ENCODE measurements at regions not wholly inside any gene's neighbourhood (a gene's known extent, or its start where the extent isn't known, plus 50 kb on each side); places are given as distances from the start of the nearest gene placed in this dataset.

DNA sequence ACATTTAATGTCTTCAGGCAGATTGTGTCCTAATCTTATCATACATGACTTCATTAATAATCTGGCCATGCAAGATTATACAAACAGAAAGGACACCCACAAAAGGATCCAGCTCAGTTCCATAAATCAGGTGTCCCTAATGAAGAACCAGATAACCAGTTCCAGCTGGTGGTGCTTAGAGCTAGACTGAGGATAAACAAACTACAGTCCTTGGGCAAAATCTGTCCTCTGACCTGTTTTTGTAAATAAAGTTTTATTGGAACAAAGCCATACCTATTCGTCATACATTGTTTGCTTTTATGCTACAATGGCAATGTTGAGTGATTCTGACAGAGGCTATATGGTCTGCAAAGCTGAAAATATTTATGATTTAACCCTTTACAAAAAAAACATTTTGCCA, 199.5 kb downstream of the MID1IP1 start:
- Mint-ChIP-seq H3K4me3 (ENCODE audit: low read depth) (no peak overlapping the region), H3K36me3 (ENCODE audit: insufficient read depth) (no peaks in the 10 kb centered on the region), H3K9me3 (ENCODE audit: low read depth) (peaks cover 18% of the 10 kb centered on the region), H3K4me1 (ENCODE audit: low read depth) (peaks cover 1% of the 10 kb centered on the region), H3K27ac (no peak overlapping the region), H3K27me3 (no peaks in the 10 kb centered on the region)
- no peak for DNase-seq (ENCODE audit: low spot score, unreplicated experiment)
- TF ChIP-seq, protein P1, sequence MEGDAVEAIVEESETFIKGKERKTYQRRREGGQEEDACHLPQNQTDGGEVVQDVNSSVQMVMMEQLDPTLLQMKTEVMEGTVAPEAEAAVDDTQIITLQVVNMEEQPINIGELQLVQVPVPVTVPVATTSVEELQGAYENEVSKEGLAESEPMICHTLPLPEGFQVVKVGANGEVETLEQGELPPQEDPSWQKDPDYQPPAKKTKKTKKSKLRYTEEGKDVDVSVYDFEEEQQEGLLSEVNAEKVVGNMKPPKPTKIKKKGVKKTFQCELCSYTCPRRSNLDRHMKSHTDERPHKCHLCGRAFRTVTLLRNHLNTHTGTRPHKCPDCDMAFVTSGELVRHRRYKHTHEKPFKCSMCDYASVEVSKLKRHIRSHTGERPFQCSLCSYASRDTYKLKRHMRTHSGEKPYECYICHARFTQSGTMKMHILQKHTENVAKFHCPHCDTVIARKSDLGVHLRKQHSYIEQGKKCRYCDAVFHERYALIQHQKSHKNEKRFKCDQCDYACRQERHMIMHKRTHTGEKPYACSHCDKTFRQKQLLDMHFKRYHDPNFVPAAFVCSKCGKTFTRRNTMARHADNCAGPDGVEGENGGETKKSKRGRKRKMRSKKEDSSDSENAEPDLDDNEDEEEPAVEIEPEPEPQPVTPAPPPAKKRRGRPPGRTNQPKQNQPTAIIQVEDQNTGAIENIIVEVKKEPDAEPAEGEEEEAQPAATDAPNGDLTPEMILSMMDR (IDR thresholded peaks at IDR 0.05; ENCODE audit: unreplicated experiment), result no peak

DNA sequence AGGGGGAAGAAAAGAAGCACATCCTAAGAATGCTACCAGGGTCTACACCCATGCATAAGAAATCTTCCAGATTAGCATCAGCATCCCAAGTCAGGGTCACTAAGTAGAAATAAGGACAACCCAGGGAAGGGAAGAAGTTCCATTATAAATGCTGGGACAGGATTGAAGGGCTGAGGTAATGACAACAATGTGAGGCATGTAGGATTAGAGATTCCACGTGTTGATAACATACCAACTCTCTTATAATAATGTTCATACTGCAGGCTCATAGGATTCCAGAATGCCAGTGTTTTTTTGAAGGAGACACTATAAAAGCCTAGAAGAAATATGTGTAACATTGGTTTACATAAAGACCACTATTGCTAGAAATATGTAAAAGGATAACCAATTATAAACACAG, 201.2 kb downstream of the MID1IP1 start:
- no peak for DNase-seq (ENCODE audit: low spot score, unreplicated experiment)
- Mint-ChIP-seq H3K9me3 (ENCODE audit: low read depth) (peaks cover 20% of the 10 kb centered on the region), H3K4me3 (ENCODE audit: low read depth) (no peak overlapping the region), H3K36me3 (ENCODE audit: insufficient read depth) (no peaks in the 10 kb centered on the region), H3K27me3 (no peaks in the 10 kb centered on the region), H3K27ac (no peak overlapping the region), H3K4me1 (ENCODE audit: low read depth) (peaks cover 1% of the 10 kb centered on the region)
- TF ChIP-seq, protein P1 (IDR thresholded peaks at IDR 0.05; ENCODE audit: unreplicated experiment), result no peak

GRCh38 chrX:39008549-39008948, 207.3 kb downstream of the MID1IP1 start:
- DNase-seq (ENCODE audit: low spot score, unreplicated experiment), result no peak
- H3K4me1 Mint-ChIP-seq (ENCODE audit: low read depth), result peaks cover 9% of the 10 kb centered on the region
- H3K27ac Mint-ChIP-seq, result no peak overlapping the region
- H3K36me3 Mint-ChIP-seq (ENCODE audit: insufficient read depth), result no peaks in the 10 kb centered on the region
- H3K27me3 Mint-ChIP-seq, result no peaks in the 10 kb centered on the region
- peaks cover 28% of the 10 kb centered on the region for H3K9me3 Mint-ChIP-seq (ENCODE audit: low read depth)
- TF ChIP-seq, protein P1 (IDR thresholded peaks at IDR 0.05; ENCODE audit: unreplicated experiment), result no peak
- H3K4me3 Mint-ChIP-seq (ENCODE audit: low read depth), result no peak overlapping the region

DNA sequence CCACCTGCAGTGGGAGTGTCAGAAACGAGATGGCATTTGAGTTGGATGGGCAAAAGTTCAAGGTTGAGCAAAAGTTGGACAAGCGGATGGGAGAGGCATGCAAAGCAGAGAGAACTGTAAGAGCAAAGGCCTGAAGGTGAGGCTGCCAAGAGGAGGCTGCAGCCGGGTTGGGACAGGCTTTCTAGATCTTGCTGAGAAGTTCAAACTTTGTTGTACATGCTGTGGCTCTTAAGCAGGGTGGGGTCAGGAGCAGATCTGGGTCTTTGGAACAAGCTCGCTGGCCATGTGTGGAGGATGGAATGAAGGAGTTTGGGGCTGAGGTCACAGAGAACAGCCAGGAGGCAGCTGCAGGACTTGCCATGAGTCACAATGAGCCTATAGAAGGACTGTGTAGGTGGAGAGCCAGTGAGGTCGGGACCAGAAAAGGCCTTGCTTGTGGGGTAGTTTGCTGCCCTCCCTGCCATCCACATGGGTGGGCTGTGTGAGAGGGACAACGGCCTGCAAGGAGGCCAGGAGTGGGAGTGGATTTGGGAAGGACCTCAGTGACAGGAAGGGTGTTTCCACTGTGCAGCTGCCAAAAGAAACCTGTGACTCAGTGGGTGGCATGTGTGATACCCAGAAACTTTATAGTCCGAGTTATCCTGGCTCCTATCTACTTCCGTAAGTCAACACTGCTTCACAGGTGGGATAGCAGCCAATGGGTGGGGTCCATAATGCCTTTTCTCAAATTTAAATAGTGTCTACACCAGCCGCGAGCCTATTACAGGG, 210.4 kb downstream of the MID1IP1 start:
- Mint-ChIP-seq H3K36me3 (ENCODE audit: insufficient read depth) (no peaks in the 10 kb centered on the region), H3K4me1 (ENCODE audit: low read depth) (peaks cover 16% of the 10 kb centered on the region), H3K27me3 (no peaks in the 10 kb centered on the region), H3K9me3 (ENCODE audit: low read depth) (peaks cover 33% of the 10 kb centered on the region), H3K4me3 (ENCODE audit: low read depth) (no peak overlapping the region), H3K27ac (no peak overlapping the region)
- no peak for DNase-seq (ENCODE audit: low spot score, unreplicated experiment)
- TF ChIP-seq, protein P1 (IDR thresholded peaks at IDR 0.05; ENCODE audit: unreplicated experiment), result no peak

GRCh38 chrX:39012621-39013111, 211.4 kb downstream of the MID1IP1 start:
- no peak overlapping the region for H3K4me3 Mint-ChIP-seq (ENCODE audit: low read depth)
- H3K27me3 Mint-ChIP-seq, result no peaks in the 10 kb centered on the region
- H3K27ac Mint-ChIP-seq, result no peak overlapping the region
- TF ChIP-seq, protein P1 (IDR thresholded peaks at IDR 0.05; ENCODE audit: unreplicated experiment), result no peak
- H3K9me3 Mint-ChIP-seq (ENCODE audit: low read depth), result peaks cover 26% of the 10 kb centered on the region
- no peak for DNase-seq (ENCODE audit: low spot score, unreplicated experiment)
- peaks cover 26% of the 10 kb centered on the region for H3K4me1 Mint-ChIP-seq (ENCODE audit: low read depth)
- no peaks in the 10 kb centered on the region for H3K36me3 Mint-ChIP-seq (ENCODE audit: insufficient read depth)
